ENCODE measurements at regions not wholly inside any gene's neighbourhood (a gene's known extent, or its start where the extent isn't known, plus 50 kb on each side); places are given as distances from the start of the nearest gene placed in this dataset.

DNA sequence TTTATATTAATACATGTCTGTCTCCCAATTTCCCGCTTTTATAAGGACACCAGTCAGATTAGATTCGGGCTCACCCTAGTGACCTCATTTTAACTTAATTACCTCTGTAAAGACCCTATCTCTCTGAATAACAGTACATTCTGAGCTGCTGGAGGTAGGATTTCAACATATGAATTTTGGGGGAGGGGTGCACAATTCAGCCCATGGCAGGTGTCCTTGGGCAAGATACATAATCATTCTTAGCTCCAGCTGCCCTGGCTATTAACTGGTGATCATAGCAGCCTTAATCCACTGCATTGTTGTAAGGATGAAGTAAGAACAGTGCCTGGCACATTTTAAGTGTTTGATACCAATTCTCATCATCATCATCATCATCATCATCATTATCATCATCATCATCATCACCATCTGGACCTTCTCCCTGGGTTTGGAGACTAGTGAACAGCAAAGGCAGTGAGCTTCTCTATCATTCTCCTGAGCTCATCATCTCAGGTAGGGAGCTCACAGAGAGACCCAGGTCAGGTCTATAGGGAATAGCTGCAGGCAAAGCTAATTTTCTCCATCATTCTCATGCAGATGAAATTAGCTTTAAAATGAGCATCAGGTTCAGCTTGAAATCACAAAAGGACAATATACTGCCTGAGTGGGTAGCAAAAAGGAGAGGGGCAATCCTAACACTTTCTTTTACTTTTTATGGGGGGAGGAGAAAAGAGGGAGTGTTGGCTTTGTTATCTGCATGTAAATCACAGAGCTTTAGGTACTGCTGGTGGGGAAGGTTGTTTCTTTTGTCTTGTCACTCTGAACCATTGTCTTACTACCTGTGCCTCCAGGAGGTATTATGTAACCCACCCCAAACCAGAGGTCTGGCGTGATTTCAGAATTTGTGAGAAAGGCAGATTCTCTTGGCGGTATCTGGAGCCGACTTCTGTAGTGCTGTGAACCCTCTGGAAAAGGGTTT lies 125.5 kb upstream of the SPRED2 start:
- no peak for TF ChIP-seq CTCF (IDR thresholded peaks at IDR 0.05)
- H3K4me3 ChIP-seq (ENCODE audit: low read depth in 1 of 2, low read length in 1 of 2), result no peak overlapping the region

DNA sequence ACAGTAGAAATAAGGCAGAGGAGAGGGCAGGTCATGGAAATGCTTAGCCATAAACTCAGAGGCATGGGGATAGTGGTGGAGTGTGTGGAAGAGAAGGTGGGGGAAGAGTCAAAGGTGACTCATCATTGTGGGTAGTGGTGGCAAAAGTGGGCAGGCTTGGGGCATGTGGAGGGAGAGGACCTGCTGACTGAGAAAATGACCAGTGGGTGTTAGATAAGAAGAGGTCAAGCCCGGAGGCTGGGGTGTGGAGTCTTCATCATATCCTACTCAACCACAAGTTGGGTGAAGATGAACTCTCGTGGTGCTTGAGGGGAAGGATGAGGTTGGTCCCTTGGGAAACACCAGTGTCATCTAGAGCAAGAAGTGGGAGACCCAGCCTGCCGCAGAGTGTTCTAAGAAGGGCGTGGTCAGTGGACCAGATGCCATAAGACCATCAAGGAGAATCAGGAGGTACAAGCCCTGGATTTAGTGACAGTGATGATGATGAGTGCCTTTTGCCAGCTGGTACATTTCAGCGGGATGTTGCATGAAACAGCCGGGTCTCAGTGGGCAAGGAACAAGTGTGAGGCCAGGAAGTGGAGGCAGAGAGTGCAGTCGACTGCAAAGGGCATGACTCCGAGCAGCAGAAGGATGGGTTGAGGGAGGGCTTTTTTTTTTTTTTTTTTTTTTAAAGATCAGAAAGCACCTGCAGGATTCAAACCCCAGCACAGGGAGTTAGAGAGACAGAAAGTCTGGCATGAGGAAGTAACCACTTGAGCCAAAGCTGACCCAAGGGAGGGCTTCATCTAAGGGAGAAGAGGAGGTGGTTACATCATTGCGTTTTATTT lies 122.6 kb upstream of the SPRED2 start:
- Histone ChIP-seq H3K27me3 (no peaks in the 10 kb centered on the region), H3K27ac (no peak overlapping the region), H3K9me3 (no peaks in the 10 kb centered on the region), H3K4me3 (ENCODE audit: low read depth in 1 of 2, low read length in 1 of 2) (no peak overlapping the region), H3K4me1 (ENCODE audit: control insufficient read depth in 1 of 2, insufficient read depth in 1 of 2, low read depth in 1 of 2, low read length in 1 of 2) (no peaks in the 10 kb centered on the region), H3K36me3 (no peaks in the 10 kb centered on the region)
- no peak for TF ChIP-seq CTCF (IDR thresholded peaks at IDR 0.05)

More for the DNA sequence above, 125.5 kb upstream of the SPRED2 start:
- no peak overlapping the region for H3K27ac ChIP-seq
- H3K9me3 ChIP-seq, result no peaks in the 10 kb centered on the region
- no peaks in the 10 kb centered on the region for H3K4me1 ChIP-seq (ENCODE audit: control insufficient read depth in 1 of 2, insufficient read depth in 1 of 2, low read depth in 1 of 2, low read length in 1 of 2)
- H3K27me3 ChIP-seq, result no peaks in the 10 kb centered on the region
- no peaks in the 10 kb centered on the region for H3K36me3 ChIP-seq

DNA sequence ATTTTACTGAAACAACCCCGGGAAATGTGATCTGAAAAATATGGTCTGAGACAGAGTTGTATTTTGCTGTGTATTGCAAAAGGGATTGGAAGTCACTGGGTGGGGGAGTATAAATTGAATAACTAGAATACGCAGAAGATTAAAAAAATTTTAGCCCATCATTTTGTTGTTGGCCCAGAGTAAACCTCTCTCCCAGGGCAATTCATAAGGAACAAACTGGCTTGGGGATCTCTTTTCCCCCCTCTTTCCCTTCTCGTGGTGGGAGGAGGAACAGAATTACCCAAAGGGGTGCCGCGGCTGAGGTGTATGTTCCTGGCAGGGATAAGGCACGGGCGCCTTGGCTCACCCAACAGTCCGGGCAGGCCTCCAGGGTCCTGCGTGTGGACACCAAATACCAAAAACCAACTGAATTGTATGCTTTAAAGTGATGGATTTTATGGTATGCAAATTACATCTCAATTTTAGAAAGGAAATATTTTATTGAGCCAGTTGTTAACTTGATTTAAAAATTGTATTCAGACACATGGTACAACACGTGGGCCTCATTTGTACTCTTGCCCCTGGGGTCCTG lies 121.2 kb upstream of the SPRED2 start:
- H3K36me3 ChIP-seq, result no peaks in the 10 kb centered on the region
- no peak for TF ChIP-seq CTCF (IDR thresholded peaks at IDR 0.05)
- H3K27ac ChIP-seq, result no peak overlapping the region
- H3K9me3 ChIP-seq, result no peaks in the 10 kb centered on the region
- H3K4me3 ChIP-seq (ENCODE audit: low read depth in 1 of 2, low read length in 1 of 2), result no peak overlapping the region
- no peaks in the 10 kb centered on the region for H3K27me3 ChIP-seq
- H3K4me1 ChIP-seq (ENCODE audit: control insufficient read depth in 1 of 2, insufficient read depth in 1 of 2, low read depth in 1 of 2, low read length in 1 of 2), result no peaks in the 10 kb centered on the region

DNA sequence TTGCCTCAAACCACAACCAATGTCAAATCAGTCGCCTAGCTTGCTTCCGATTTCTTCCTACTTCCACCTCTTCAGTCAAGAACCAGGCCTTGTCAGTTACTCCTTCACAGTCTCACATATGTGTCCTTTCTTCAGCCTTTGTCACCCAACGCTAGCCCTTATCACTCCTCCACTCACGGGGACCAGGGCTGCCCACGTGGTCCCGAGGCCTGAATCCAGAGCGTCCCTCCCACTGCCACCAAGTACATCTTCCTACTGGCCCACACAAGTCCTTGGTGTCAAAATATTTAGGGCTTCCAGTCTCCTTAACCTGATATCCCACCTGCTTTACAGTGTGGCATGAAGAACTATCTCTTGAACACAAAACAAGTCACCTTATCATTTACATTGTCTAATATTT lies 119.1 kb upstream of the SPRED2 start:
- TF ChIP-seq CTCF (IDR thresholded peaks at IDR 0.05), result no peak
- Histone ChIP-seq H3K36me3 (no peaks in the 10 kb centered on the region), H3K9me3 (no peaks in the 10 kb centered on the region), H3K4me3 (ENCODE audit: low read depth in 1 of 2, low read length in 1 of 2) (no peak overlapping the region), H3K4me1 (ENCODE audit: control insufficient read depth in 1 of 2, insufficient read depth in 1 of 2, low read depth in 1 of 2, low read length in 1 of 2) (no peaks in the 10 kb centered on the region), H3K27ac (no peak overlapping the region), H3K27me3 (no peaks in the 10 kb centered on the region)

- Histone ChIP-seq H3K4me1 (ENCODE audit: control insufficient read depth in 1 of 2, insufficient read depth in 1 of 2, low read depth in 1 of 2, low read length in 1 of 2) (no peaks in the 10 kb centered on the region), H3K27me3 (no peaks in the 10 kb centered on the region), H3K36me3 (no peaks in the 10 kb centered on the region)
These were observed 117.8 kb upstream of the SPRED2 start for GRCh38 chr2:65550246-65550645.

More at GRCh38 chr2:65550246-65550645, 117.8 kb upstream of the SPRED2 start:
- TF ChIP-seq CTCF (IDR thresholded peaks at IDR 0.05), result no peak
- Histone ChIP-seq H3K9me3 (no peaks in the 10 kb centered on the region), H3K27ac (no peak overlapping the region), H3K4me3 (ENCODE audit: low read depth in 1 of 2, low read length in 1 of 2) (no peak overlapping the region)
